ENCODE measurements at regions not wholly inside any gene's neighbourhood (a gene's known extent, or its start where the extent isn't known, plus 50 kb on each side); places are given as distances from the start of the nearest gene placed in this dataset.

DNA sequence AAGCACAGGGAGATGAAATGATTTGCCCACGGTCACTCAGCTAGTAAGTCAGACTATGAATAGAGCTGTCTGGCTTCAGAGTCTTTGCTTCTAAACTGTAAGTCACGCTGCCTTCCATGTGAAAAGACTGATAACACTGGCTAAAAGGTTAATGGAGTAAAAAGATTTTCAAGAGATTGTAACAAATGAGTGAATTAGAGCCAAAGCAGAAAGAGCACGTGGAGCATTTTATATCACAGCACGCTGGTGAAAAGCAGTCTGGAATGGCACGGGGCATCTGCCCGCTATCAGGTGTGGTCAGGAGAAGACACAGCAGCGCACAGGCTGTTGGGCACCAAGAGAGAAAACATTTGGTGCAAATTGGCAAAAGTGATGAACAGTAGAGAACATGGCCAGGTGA lies 144.8 kb upstream of the GALNT2 start (continued):
- TF ChIP-seq, protein P1, sequence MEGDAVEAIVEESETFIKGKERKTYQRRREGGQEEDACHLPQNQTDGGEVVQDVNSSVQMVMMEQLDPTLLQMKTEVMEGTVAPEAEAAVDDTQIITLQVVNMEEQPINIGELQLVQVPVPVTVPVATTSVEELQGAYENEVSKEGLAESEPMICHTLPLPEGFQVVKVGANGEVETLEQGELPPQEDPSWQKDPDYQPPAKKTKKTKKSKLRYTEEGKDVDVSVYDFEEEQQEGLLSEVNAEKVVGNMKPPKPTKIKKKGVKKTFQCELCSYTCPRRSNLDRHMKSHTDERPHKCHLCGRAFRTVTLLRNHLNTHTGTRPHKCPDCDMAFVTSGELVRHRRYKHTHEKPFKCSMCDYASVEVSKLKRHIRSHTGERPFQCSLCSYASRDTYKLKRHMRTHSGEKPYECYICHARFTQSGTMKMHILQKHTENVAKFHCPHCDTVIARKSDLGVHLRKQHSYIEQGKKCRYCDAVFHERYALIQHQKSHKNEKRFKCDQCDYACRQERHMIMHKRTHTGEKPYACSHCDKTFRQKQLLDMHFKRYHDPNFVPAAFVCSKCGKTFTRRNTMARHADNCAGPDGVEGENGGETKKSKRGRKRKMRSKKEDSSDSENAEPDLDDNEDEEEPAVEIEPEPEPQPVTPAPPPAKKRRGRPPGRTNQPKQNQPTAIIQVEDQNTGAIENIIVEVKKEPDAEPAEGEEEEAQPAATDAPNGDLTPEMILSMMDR (IDR thresholded peaks at IDR 0.05): no peak
- TF ChIP-seq TAF1 (IDR thresholded peaks at IDR 0.05; ENCODE audit: borderline replicate concordance, low read depth, low read length): no peak
- TF ChIP-seq SIN3A (IDR thresholded peaks at IDR 0.05; ENCODE audit: borderline replicate concordance, low read depth, low read length): no peak
- TF ChIP-seq YY1 (IDR thresholded peaks at IDR 0.05; ENCODE audit: low read depth): no peak
- no peak for TF ChIP-seq FOSL2 (IDR thresholded peaks at IDR 0.05; ENCODE audit: borderline replicate concordance, low read depth)
- TF ChIP-seq ELF1 (IDR thresholded peaks at IDR 0.05): no peak
- no peak for TF ChIP-seq TCF12 (IDR thresholded peaks at IDR 0.05)
- no peak for TF ChIP-seq TEAD4 (IDR thresholded peaks at IDR 0.05; ENCODE audit: borderline replicate concordance, insufficient read depth)
- TF ChIP-seq RXRA (IDR thresholded peaks at IDR 0.05; ENCODE audit: borderline replicate concordance, low read depth): no peak
- TF ChIP-seq, protein P2, sequence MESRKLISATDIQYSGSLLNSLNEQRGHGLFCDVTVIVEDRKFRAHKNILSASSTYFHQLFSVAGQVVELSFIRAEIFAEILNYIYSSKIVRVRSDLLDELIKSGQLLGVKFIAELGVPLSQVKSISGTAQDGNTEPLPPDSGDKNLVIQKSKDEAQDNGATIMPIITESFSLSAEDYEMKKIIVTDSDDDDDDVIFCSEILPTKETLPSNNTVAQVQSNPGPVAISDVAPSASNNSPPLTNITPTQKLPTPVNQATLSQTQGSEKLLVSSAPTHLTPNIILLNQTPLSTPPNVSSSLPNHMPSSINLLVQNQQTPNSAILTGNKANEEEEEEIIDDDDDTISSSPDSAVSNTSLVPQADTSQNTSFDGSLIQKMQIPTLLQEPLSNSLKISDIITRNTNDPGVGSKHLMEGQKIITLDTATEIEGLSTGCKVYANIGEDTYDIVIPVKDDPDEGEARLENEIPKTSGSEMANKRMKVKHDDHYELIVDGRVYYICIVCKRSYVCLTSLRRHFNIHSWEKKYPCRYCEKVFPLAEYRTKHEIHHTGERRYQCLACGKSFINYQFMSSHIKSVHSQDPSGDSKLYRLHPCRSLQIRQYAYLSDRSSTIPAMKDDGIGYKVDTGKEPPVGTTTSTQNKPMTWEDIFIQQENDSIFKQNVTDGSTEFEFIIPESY (IDR thresholded peaks at IDR 0.05; ENCODE audit: borderline replicate concordance, low read depth): no peak
- no peak for TF ChIP-seq FOXJ3 (CRISPR knock-in tag; IDR thresholded peaks at IDR 0.05)
- TF ChIP-seq USF1 (IDR thresholded peaks at IDR 0.05; ENCODE audit: borderline replicate concordance, low read depth): no peak
- TF ChIP-seq RCOR1 (IDR thresholded peaks at IDR 0.05; ENCODE audit: low read length): peak; percentile 55; the same call in 1 of the 2 replicates
- TF ChIP-seq CHD2 (IDR thresholded peaks at IDR 0.05; ENCODE audit: low read length, partially characterized antibody): peak; percentile 56
- TF ChIP-seq NFIC (IDR thresholded peaks at IDR 0.05; ENCODE audit: borderline replicate concordance): no peak
- TF ChIP-seq EZH2phosphoT487 (IDR thresholded peaks at IDR 0.05; ENCODE audit: borderline replicate concordance, low read depth): no peak
- no peak for TF ChIP-seq RFX5 (IDR thresholded peaks at IDR 0.05; ENCODE audit: low read length)
- TF ChIP-seq GATA2 (CRISPR knock-in tag; IDR thresholded peaks at IDR 0.05): peak; percentile 83
- no peak for TF ChIP-seq MAX (IDR thresholded peaks at IDR 0.05; ENCODE audit: low read depth)
- TF ChIP-seq SMC3 (IDR thresholded peaks at IDR 0.05; ENCODE audit: low read depth, low read length): 0 out of 2 replicates have a peak, but pooled peaks have one; percentile 5
- no peak for TF ChIP-seq NRF1 (IDR thresholded peaks at IDR 0.05; ENCODE audit: low read depth, low read length)
- TF ChIP-seq JUND (IDR thresholded peaks at IDR 0.05): no peak
- TF ChIP-seq GABPA (IDR thresholded peaks at IDR 0.05; ENCODE audit: low read depth): no peak
- TF ChIP-seq POLR2AphosphoS5 (IDR thresholded peaks at IDR 0.05; ENCODE audit: low read depth, low read length): no peak
- peak; percentile 10; the same call in 1 of the 2 replicates for TF ChIP-seq RAD21 (IDR thresholded peaks at IDR 0.05; ENCODE audit: low read length)
- TF ChIP-seq USF2 (IDR thresholded peaks at IDR 0.05; ENCODE audit: borderline replicate concordance, low read depth, low read length): peak; percentile 27; the same call in 1 of the 2 replicates
- no peak for TF ChIP-seq IRF3 (IDR thresholded peaks at IDR 0.05; ENCODE audit: low read depth, low read length)

All from SK-N-SH (cell line).